DMS153 treated with DMSO at 0.1 percent for 48 hours (cell line): ENCODE measurements at regions not wholly inside any gene's neighbourhood (a gene's known extent, or its start where the extent isn't known, plus 50 kb on each side); places are given as distances from the start of the nearest gene placed in this dataset.
A peak's percentile ranks its signal among the peaks of the same experiment; 100 is the strongest.

Experiments
- DNase-seq: peaks from one replicate; lab custom pipeline; 2025; ENCODE audit not compliant: unreplicated experiment; lab: John Stamatoyannopoulos, UW

DNA sequence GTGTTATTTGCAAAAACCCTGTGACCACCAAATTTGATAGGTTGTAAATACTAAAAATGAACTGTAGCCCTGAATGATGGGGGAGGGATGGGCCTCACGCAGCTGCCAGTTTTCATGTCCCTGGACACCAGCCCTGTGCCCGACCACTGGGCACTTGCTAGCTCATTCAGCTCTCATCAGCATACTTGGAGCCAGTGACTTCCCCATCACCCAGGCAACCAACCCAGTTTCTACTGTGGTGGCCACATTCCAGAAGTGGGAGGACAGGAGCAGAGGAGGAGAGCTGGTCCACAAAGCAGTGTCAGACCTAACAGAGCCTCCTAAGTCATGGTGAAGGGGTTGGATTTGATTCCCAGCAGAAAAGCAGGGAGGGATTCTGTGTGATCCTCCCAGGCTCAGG is 128.2 kb downstream of the CPEB2 start:
- DNase-seq, result no peak

DNA sequence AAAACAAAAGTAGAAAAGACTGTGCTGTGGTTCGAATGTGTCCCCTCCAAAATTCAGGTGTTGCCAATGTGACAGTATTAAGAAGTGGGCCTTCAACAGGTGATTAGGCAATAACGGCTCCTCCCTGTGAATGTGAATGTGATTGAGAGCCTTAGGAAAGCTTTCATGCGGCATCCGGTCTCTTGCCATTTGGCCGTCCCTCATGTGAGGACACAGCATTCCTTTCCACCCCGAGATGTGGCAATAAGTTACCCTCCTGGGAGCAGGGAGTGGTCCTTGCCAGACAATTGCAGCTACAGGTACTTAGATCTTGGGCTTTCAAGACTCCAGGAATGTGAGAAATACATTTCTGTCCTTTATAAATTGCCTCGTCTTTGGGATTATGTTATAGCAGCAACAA is 129.3 kb downstream of the CPEB2 start:
- no peak for DNase-seq

DNA sequence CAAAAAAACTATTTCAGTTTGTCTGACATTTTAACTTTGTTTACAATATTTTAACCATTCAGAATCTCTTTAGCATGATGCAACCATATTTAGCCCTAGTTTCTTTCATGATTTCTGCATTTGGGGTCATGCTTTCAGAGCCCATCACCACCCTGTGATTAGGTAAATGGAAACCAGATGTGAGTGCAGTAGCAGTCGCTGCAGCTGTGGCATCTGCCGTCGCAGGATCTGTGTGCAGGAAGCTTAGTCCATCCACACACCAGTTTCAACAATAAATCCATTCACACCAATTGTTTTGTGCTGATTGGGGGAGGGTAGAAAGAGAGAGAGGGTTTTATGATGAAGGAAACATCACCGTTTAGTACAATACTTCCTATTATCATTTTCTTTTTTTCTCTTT is 130.5 kb downstream of the CPEB2 start:
- no peak for DNase-seq

DNA sequence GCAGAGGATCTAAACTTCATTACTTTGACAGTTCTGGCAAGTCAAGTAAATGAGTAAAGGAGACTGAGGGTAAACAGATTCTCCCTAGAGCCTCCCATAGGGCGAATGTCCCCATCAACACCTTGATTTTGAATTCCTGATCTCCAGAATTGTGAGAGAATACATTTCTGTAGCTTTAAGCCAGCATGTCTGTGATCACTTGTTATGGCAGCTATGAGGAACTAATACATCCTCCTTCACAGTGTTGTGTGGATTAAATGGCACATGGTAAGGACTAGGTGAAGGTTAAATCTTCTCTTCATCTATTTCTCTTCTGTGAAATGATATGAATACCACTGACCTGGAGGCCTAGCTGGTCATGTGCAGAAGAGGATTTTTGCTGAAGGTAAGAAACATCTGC is 137.3 kb downstream of the CPEB2 start:
- DNase-seq, result no peak

DNA sequence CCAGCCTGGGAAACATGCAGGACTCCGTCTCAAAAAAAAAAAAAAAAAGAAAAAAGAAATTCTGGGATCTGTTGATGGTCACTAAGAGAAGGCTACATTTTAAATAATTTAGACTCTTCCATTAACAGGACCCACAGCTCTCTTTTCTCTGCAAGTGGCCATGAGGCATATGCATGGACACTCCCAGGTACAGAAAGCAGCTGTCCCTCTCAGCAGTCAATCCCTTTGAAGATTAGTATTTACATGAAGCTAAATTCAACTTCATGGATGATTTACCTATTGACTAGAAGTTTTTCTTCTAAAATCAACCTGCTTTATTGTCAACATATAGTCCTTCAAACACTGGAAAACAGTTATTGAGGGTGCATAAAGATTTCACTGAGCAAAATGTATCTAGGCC is 139.9 kb downstream of the CPEB2 start:
- DNase-seq, result no peak

DNA sequence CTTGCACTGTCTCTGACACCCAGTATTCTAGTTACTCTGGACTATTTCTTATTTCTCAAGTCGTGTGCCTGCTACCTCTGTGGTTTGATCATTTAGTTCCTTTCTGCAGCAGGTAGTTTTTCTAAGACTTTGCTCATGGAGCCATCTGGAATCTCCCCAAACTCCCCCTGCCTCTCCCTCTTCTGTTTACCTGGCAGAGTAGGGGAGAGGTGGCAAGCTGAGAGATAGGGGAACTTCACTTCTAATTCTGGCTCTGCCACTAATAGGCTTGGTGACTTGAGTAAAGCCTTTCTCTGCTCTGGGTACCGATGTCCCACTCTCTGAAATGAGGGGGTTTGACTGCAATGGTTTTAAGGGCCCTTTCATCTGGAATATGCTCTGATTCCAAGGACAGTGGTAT is 141.3 kb downstream of the CPEB2 start:
- DNase-seq, result no peak

DNA sequence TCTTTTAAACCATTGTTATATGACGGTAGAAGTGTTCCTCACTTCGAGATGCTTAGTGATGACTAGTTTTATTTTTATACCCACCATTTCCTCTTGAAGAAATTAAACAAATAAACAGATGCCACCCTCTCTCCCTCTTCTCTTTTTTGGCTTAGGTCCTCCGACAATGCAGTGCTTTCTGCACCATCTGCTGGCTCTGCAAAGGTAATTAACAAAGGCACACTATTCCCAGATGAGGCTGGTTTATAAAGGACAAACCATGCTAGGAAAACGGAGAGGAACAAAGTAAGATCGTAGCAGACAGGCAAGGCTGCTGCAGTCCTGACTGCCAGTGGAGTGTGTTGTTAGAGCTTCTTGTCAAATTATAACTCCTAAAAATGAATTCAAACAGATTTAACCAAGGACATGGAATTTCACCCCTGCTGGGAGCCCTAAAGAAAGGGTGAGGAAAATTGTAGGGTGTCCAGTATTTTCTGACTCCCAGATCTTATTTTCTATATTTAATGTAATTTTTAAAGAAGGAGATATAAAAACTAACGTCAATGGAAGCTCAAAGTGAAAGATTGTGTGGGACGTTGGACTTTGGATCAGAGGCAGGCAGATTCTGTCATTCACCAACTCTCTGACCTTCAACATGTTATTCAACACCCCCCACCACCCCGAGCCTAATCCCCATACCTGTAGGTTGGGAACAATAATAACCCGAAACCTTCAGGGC is 142.1 kb downstream of the CPEB2 start:
- peak; percentile 14 for DNase-seq

DNA sequence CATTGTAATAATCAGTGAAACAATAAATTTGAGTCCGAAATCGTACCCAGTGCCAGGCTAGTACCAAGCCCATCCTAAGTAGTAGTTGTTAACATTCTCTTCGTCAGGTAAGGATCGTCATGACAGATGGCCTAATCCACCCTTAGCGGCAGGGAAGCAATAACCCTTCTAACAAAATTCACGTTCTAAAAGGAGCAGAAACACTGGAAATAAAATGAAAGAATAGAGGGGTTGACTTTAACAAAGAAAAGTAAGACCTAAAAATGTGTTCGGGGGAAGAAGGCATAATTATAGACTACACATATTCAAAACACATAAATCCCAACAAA is 142.7 kb downstream of the CPEB2 start:
- DNase-seq, result no peak

DNA sequence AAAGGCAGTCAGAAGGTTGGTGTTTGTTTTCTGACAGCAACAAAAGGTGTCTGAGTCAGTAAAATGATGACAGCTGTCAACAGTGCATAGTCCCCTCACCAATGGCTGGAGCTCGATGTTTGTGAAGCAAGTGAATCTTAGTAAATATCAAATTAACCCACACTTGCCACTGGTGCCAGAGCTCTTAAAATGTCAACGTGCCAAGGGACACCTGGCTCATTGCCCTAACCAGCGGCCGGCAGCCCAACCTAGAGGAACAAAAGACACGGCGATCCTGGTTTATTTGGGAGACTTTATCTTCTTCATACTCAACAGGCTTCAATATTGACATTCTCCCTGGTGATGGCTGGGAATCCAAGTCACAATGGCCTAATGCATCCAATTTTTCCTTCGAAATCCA is 143.4 kb downstream of the CPEB2 start:
- DNase-seq, result peak; percentile 15

DNA sequence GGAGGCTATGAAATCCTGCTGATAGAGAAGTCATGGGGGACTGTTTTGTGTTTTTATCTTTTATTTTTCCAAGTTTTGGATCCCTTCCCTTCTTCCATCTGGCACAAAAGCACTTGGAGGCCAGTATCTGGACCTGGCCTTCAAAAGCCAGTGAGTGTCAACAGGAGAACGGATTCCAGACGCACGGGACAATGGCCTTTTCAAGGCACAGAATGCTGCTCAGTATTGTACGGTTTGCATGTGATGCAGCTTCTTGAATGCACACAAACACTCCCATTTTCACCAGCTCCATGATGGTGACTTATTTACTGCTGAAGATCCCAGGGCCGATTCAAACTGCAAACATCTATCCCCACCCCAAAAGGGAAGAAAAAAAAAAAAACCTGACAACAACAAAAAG is 145.4 kb downstream of the CPEB2 start:
- no peak for DNase-seq

DNA sequence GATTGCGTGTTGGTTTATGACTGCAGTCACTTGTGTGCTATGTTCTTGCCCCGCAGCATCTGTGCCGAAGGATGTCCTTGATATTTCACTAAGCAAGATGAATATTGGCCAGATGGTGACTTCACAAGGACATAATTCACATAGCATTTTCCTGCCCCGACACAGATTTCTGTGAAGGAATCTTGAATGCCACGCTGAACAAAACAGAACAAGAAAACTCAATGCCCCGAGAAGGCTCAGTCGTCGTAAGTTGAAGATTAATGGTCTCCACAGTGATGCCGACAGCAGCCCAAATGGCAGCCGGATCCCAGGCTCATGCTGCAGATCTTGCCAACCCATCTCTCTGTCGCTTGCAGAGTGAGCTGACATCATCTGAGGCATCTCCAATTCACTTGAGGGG is 145.9 kb downstream of the CPEB2 start:
- DNase-seq, result no peak

DNA sequence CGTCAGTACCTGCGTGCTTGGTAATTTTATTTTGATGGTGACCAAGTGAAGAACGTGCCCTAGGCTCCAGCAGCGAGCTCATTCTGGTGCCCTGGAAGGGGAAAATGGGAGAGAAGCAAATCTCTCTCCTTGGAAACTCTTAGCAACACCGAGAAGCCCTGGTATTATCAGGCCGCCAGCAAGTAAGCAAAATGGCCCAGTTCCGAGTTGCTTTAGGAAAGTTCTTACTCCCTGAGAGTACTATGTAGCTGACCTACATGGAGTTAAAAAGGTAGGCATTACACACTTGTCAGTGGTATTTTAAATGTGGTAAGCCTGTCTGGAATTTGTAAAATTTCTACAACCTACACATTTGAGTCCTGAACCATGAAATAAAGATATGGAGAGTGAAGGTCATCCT is 146.4 kb downstream of the CPEB2 start:
- no peak for DNase-seq

DNA sequence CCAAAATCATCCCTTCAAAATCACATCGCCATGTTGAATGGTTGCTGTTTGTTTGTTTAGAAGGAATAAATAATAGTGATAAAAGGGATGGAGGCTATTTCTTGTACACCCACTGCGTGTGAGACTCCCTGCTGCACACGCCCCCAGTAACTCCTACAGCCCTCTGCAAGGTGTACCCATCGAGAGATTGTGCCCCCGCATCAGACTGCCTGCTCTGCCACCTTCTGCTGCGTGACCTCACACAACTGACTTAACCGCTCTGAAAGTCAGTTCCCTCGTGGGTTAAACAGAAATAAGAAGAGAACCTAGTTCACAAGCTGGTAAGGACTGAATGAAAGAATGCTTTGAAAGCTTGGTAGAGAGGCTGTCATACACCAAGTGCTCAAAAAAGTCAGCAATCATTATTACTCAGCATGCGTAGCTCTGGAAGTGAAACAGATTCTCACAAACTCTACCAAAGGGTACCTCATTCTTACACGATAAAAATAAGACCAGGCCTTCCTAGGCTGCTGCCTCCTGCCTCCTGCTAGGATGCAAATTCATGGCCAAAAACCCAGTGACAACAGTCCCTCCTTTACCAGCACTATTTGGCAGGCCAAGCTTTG is 147.1 kb downstream of the CPEB2 start:
- no peak for DNase-seq

DNA sequence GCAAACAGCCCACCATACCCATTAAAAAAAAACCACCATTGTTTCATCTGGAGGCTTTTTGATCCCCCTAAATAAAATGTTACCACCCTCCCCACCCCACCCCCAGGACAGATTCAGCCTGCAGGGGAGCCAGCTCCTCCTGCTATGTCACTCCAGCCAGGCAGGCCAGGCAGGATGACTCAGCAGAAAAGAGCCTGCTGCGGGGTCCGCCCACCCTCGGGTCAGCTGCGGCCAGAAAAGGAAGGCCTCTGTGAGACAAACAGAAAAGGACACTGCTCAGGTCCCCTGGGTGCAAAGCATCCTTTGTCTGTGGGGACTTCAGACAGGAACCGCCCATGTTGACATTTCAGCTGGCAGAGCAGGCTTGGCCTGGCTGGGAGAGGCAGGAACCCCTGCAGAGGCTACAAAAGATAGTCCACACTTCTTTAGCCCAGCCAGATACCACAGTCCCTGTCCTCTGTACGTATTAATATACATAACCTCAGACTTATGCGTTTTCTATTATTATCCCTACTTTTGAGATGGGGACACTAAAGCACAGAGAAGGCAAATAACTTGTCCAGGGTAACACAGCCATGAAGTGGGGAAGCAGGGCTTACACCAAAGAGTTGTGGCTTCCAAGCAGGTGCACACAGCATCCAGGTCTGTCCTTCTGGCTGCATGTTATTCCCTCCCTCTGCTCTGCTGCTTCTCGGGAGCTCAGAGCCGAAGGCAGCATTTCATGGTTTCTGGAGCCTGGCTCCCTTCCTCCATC is 147.7 kb downstream of the CPEB2 start:
- peak; percentile 37 for DNase-seq

DNA sequence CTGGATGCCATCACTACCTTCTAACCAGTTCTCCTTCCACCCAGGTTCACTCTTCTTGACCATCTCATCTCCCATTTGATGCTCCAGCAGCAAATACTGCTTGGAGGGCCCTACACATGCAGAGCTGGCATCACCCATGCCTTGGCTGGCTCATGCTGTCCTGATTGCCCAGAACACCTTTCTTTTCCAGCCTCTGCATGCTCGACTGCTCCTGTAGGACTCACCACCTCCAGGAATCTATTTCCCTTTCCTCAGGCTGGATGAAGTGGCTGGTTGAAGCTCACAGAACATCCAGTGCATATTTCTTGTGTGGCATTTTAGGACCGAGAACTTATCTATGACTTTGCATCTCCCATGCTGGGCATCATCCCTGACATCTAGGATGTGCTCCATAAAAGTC is 148.3 kb downstream of the CPEB2 start:
- DNase-seq, result no peak

DNA sequence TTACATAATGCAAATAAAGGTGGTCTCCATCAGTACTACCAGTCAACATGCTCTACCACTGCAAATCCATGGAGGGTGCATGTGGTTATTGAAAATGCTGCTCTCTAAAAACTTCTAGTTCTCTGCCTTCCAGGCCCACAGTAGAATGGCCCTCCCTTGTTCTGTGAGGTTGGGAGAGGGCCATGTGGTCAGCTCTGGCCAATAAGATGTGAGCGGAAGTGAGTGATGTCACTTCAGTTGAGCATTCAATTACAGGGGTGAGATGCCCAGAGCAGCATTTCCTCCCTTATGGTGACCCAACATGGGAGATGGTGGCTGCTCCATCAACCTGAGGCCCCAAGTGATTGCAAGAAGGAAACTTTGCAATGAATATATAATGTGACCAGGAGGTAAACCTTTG is 148.8 kb downstream of the CPEB2 start:
- DNase-seq, result no peak

DNA sequence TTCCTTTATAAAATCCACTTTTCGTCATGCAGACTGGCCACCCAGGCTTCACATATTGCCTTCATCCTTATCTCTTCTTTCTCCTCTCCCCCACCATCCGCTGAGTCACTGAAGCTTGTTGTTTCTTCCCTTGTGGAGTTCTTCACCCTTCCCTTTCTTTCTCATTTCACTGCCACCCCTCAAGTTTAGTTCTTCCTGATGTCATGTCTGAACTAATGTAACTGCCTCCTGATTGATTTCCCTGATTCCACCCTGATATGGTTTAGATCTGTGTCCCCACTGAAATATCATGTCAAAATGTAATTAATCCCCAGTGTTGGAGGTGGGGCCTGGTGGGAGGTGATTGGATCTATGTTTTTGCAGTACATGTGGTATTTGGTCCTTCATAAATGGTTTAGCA is 151.4 kb downstream of the CPEB2 start:
- DNase-seq, result no peak

DNA sequence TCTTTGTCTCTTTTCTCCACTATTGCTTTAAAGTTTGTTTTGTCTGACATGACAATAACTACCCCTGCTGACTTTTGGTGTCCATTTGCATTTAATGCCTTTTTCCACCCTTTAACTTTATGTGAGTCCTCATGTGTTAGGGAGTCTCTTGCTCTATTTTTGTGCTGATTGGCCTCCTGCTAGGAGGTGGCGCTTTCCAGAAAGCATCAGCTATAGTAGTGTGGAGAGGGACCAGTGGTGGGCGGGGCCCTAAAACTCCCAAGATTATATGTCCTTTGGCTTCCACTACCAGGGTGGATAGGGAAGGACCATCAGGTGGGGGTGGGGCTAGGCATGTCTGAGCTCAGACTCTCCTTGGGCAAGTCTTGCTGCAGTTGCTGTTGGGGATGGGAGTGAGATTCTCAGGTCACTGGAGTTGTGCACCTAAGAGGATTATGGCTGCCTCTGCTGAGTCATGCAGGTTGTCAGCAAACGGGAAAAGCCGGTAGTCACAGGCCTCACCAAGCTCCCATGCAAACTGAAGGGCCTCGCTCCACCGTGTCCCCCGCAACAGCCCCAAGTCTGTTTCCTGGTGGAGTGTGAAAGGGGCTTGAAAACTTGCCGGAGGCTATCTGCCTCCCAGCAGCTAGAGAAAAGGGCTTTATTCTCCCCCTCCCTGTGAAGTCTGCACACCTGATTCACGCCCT is 156.3 kb downstream of the CPEB2 start:
- no peak for DNase-seq

DNA sequence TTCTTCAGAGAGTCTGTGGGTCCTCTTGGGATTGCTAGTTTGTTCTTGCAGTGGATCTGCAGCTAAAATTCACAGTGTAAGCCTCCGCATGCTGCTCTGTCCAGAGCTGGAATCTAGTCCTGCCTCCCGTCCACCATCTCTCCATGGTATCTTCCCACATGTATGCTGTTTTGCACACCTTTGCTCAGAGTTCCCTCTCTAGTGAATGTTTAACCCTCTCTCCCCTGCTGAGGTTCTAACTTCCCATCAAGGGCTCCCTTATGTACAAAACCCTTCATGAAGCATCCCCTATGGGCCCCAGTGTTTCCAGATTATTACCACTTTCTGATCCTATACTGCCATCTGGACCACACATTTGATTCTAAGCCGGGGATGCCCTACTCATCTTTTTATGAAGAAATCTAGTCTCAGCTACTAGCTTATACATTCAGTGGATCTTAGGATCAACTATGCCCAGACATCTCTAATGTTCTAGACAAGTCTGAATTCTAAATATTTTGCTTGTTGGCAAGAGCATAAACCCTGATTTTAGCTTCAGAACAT is 157.3 kb downstream of the CPEB2 start:
- DNase-seq, result no peak

DNA sequence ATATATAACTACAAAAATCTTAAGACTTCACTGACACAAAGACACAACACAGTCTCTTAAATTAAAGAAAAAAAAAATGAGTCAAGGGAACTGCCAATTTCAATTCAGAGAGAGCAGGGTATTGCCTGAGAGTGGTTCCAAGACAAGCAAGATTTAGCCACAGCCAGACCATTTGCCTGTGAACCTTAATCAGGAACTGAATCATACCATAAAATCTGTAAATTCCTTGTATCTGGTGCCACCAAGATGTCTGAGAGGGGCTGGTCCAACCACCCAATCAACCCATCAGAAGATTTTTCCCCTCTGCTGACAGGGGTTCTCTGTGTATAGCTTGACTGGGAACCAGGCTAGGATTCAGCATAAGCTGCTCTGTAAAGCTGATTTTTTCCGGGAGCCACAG is 159.2 kb downstream of the CPEB2 start:
- no peak for DNase-seq

DNA sequence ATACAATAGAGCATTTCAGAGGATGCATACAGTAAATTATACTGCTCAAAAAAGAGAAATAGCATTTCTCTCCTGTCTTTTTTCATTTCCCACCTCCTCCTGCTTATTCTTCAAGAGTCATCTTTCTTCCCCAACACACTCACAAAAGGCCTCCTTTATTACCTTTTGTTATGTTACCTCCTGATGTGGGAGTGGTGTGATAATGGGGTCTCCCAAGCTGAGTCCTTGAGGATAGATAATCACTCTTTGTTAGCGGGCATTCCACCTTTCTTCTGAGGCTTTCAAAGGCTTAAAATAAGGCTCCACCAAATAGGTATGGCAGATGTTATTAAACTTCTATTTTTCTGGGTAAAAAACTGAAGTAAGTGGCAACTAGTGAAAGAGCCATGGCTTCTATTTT is 159.8 kb downstream of the CPEB2 start:
- DNase-seq, result no peak
